DOHH2 (cell line): ENCODE measurements at regions not wholly inside any gene's neighbourhood (a gene's known extent, or its start where the extent isn't known, plus 50 kb on each side); places are given as distances from the start of the nearest gene placed in this dataset.

ENCODE experiments used
- EZH2phosphoT487 ChIP-seq: fragments of 200-600 bp; sonication (generic); IDR thresholded peaks from 2 replicates; pipeline ENCODE4 v1.6.1; 2017; ENCODE audit warnings: borderline replicate concordance, mild to moderate bottlenecking, antibody characterized with exemption, low read length, moderate library complexity, mixed read lengths
- TF ChIP-seq, protein P1 (sequence below): fragments of 200-600 bp; sonication (generic); IDR thresholded peaks from one replicate; pipeline ENCODE4 v1.5.1; 2014; ENCODE audit warnings: antibody characterized with exemption, mild to moderate bottlenecking, low read depth, low read length; ENCODE audit not compliant: poor library complexity, severe bottlenecking

GRCh38 chr14:97782871-97783414 lies 985.8 kb downstream of the VRK1 start:
- TF ChIP-seq, protein P1, sequence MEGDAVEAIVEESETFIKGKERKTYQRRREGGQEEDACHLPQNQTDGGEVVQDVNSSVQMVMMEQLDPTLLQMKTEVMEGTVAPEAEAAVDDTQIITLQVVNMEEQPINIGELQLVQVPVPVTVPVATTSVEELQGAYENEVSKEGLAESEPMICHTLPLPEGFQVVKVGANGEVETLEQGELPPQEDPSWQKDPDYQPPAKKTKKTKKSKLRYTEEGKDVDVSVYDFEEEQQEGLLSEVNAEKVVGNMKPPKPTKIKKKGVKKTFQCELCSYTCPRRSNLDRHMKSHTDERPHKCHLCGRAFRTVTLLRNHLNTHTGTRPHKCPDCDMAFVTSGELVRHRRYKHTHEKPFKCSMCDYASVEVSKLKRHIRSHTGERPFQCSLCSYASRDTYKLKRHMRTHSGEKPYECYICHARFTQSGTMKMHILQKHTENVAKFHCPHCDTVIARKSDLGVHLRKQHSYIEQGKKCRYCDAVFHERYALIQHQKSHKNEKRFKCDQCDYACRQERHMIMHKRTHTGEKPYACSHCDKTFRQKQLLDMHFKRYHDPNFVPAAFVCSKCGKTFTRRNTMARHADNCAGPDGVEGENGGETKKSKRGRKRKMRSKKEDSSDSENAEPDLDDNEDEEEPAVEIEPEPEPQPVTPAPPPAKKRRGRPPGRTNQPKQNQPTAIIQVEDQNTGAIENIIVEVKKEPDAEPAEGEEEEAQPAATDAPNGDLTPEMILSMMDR: no peak
- no peak for TF ChIP-seq EZH2phosphoT487
